Ovary (tissue), 7 donors: ENCODE measurements at regions not wholly inside any gene's neighbourhood (a gene's known extent, or its start where the extent isn't known, plus 50 kb on each side); places are given as distances from the start of the nearest gene placed in this dataset.

ENCODE experiments used
- DNase-seq, 5 donors: peaks; one replicate each; pipeline ENCODE4 v3.0.0-alpha.2; 2019 to 2020
- H3K27ac ChIP-seq, 2 donors: fragments of 200-600 bp; one replicate each; pipeline versions ENCODE4 v1.5.1 to v1.8.0; 2019 to 2022
- H3K27me3 ChIP-seq: fragments of 200-600 bp; one replicate; pipeline ENCODE4 v1.8.0; 2022
- H3K36me3 ChIP-seq: fragments of 200-600 bp; sonication (generic); one replicate; pipeline ENCODE4 v1.5.1; 2019
- H3K4me1 ChIP-seq: one replicate; pipeline ENCODE4 v1.8.1; 2013; ENCODE audit warnings: mild to moderate bottlenecking, moderate library complexity; ENCODE audit not compliant: insufficient read depth
- H3K4me3 ChIP-seq: fragments of 200-600 bp; sonication (generic); one replicate; pipeline ENCODE4 v1.5.1; 2017
- H3K9me3 ChIP-seq, 2 donors: fragments of 200-600 bp in 1 of 2; sonication (generic) in 1 of 2; one replicate each; pipeline versions ENCODE4 v1.5.1 to v1.8.1; 2013 to 2019; ENCODE audit warnings: mild to moderate bottlenecking in 1 of 2, moderate library complexity in 1 of 2
- CTCF ChIP-seq, 3 donors: fragments of 450-650 bp in 2 of 3; fragments of 200-600 bp in 1 of 3; IDR thresholded peaks; one replicate each; pipeline versions ENCODE4 v1.5.1 to v1.8.0; 2016 to 2022; ENCODE audit warnings: antibody characterized with exemption in 3 of 3, mild to moderate bottlenecking in 1 of 3
- EP300 ChIP-seq: sonication (generic); formaldehyde crosslinking; IDR thresholded peaks from one replicate; pipeline ENCODE4 v1.6.1; 2017; ENCODE audit warnings: antibody characterized with exemption
- POLR2A ChIP-seq: fragments of 450-650 bp; IDR thresholded peaks from one replicate; pipeline ENCODE4 v1.6.1; 2017; ENCODE audit warnings: antibody characterized with exemption, mild to moderate bottlenecking, moderate library complexity
- WGBS, 3 donors: extraction: QIAGEN DNeasy Blood & Tissue Kit in 1 of 3; methylation state at CpG; one replicate each; pipeline versions ENCODE4 v1.1.5 to v1.1.7; 2013 to 2017; 5-methylcytosine and 5-hydroxymethylcytosine counted together
- intact Hi-C, 4 donors: fragments of 100-400 bp; cut with DNase I; formaldehyde crosslinking; loops; one replicate each; pipeline versions ENCODE4 v1.11.0 to v1.15.1; 2022 to 2023
- donor health status: DM: no; HTN: no; CAD: no; lungs with moderate emphysema.
- donor health status: DM: no; HTN: no; CAD: no.
- donor health status: Bipolar disorder and iron deficiency.
- donor health status: DM: no; HTN: no; CAD: no.
- donor health status: DM: yes; HTN: yes; CAD: no.

- 61 to 78% (median 69%) methylated on average over 9 of the region's 9 CpGs for whole genome bisulfite sequencing, 3 donors
- DNase-seq: no peak
- intact Hi-C loops: no loop called here
Observed at GRCh38 chr12:115001571-115002180, 317.7 kb upstream of the TBX3 start.

DNA sequence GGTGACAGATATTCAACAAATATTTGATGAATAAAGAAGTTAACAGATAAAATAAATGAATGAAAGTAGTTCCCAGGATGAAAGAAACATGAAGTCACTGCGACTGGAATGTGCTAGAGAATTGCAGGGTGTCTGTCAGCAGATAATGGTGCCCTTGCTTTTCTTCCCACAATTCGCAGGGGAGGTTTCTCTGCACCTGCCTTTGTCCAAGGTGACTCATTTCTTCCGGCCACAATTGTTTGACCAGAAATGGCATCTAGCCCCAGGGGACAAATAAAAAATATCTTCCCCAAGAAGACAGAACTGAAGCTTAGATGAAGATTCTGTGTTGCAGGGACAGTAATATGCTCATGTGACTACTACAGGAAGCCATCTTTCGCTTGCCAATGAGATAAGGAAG lies 316.1 kb upstream of the TBX3 start:
- H3K9me3 ChIP-seq: no peaks in the 10 kb centered on the region
- H3K27ac ChIP-seq: no peak overlapping the region
- DNase-seq: no peak
- H3K4me1 ChIP-seq: no peaks in the 10 kb centered on the region
- no peaks in the 10 kb centered on the region for H3K27me3 ChIP-seq
- TF ChIP-seq POLR2A (no peak), CTCF (IDR thresholded peaks at IDR 0.05) (no peak), EP300 (no peak)
- intact Hi-C loops: no loop called here
- WGBS, 3 donors: 48 to 61% (median 59%) methylated on average over 4 of the region's 4 CpGs
- H3K4me3 ChIP-seq: no peak overlapping the region
- no peaks in the 10 kb centered on the region for H3K36me3 ChIP-seq

More at GRCh38 chr12:115001571-115002180, 317.7 kb upstream of the TBX3 start:
- TF ChIP-seq EP300: no peak
- no peak for TF ChIP-seq CTCF (IDR thresholded peaks at IDR 0.05)
- TF ChIP-seq POLR2A: no peak
- H3K4me1 ChIP-seq: no peaks in the 10 kb centered on the region
- no peaks in the 10 kb centered on the region for H3K9me3 ChIP-seq
- H3K36me3 ChIP-seq: no peaks in the 10 kb centered on the region
- H3K27me3 ChIP-seq: no peaks in the 10 kb centered on the region
- H3K27ac ChIP-seq: no peak overlapping the region
- no peak overlapping the region for H3K4me3 ChIP-seq

DNA sequence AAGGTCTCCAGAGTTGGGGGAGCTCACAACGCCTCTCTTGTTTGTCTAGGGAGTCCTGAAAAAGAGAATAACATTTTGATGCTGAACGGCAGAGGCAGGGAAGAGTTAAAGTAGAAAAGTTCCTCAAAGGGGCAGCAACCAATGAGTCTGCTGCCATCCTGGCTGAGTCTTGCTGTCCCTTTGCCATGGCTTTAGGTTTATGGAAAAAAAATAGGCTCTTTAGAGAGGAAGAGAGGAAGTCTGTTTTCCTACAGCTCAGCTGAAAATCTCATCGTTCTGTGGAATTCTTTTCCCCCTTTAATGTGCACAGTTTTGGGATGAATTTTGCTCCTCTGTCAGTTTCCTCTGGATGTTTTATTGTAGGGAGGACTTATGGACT lies 314.8 kb upstream of the TBX3 start:
- DNase-seq: no peak
- Histone ChIP-seq H3K27me3 (no peaks in the 10 kb centered on the region), H3K36me3 (no peaks in the 10 kb centered on the region), H3K4me1 (no peaks in the 10 kb centered on the region), H3K9me3 (no peaks in the 10 kb centered on the region), H3K27ac (no peak overlapping the region), H3K4me3 (no peak overlapping the region)
- no peak for TF ChIP-seq EP300
- 2 to 14% (median 4%) methylated on average over 3 of the region's 3 CpGs for WGBS, 3 donors
- intact Hi-C loops: no loop called here

- Histone ChIP-seq H3K4me3 (no peak overlapping the region), H3K27me3 (no peaks in the 10 kb centered on the region), H3K4me1 (no peaks in the 10 kb centered on the region), H3K36me3 (no peaks in the 10 kb centered on the region), H3K9me3 (no peaks in the 10 kb centered on the region), H3K27ac (no peak overlapping the region)
- WGBS, 3 donors: 10 to 22% (median 15%) methylated on average over 2 of the region's 2 CpGs
- intact Hi-C loops: no loop called here
- TF ChIP-seq POLR2A (no peak), EP300 (no peak), CTCF (IDR thresholded peaks at IDR 0.05) (no peak)
- no peak for DNase-seq
Observed at GRCh38 chr12:114998118-114998749, 314.3 kb upstream of the TBX3 start.

- H3K36me3 ChIP-seq: no peaks in the 10 kb centered on the region
- no peaks in the 10 kb centered on the region for H3K9me3 ChIP-seq
- no peak overlapping the region for H3K4me3 ChIP-seq
- no peaks in the 10 kb centered on the region for H3K4me1 ChIP-seq
- 58 to 72% (median 68%) methylated on average over 5 of the region's 5 CpGs for WGBS, 3 donors
- DNase-seq: no peak
- no peak overlapping the region for H3K27ac ChIP-seq
- intact Hi-C loops: no loop called here
- no peak for TF ChIP-seq EP300
- TF ChIP-seq CTCF (IDR thresholded peaks at IDR 0.05): no peak
- no peak for TF ChIP-seq POLR2A
- no peaks in the 10 kb centered on the region for H3K27me3 ChIP-seq
Observed at GRCh38 chr12:114996382-114996781, 312.4 kb upstream of the TBX3 start.
